NT2/D1 (cell line): ENCODE measurements at regions not wholly inside any gene's neighbourhood (a gene's known extent, or its start where the extent isn't known, plus 50 kb on each side); places are given as distances from the start of the nearest gene placed in this dataset.
A peak's percentile ranks its signal among the peaks of the same experiment; 100 is the strongest.

ENCODE experiments used
- DNase-seq: peaks from one replicate; pipeline ENCODE4 v3.0.0-alpha.2; 2011; ENCODE audit warnings: low read depth, low spot score
- H3K27me3 ChIP-seq: 2 replicates; pipeline ENCODE4 v1.6.0; 2011; ENCODE audit warnings: mild to moderate bottlenecking; ENCODE audit not compliant: insufficient read length, insufficient read depth
- H3K36me3 ChIP-seq: 2 replicates; pipeline ENCODE4 v1.6.1; 2011; ENCODE audit warnings: mild to moderate bottlenecking, low read length, mixed read lengths; ENCODE audit not compliant: insufficient read depth, insufficient read length
- H3K4me1 ChIP-seq: 2 replicates; pipeline ENCODE4 v1.5.1; 2011; ENCODE audit not compliant: insufficient read depth, insufficient read length
- H3K4me3 ChIP-seq: 2 replicates; pipeline ENCODE4 v1.5.1; 2011; ENCODE audit warnings: low read depth; ENCODE audit not compliant: insufficient read length
- H3K9ac ChIP-seq: 2 replicates; pipeline ENCODE4 v1.6.0; 2011; ENCODE audit warnings: low read depth; ENCODE audit not compliant: insufficient read length
- H3K9me3 ChIP-seq: 2 replicates; pipeline ENCODE4 v1.5.1; 2011; ENCODE audit warnings: mild to moderate bottlenecking, low read length; ENCODE audit not compliant: insufficient read depth
- SUZ12 ChIP-seq: IDR thresholded peaks from 2 replicates; pipeline ENCODE4 v1.6.1; 2011; ENCODE audit not compliant: insufficient read length, insufficient read depth; ENCODE audit errors: extremely low read depth
- YY1 ChIP-seq: IDR thresholded peaks from 2 replicates; pipeline ENCODE4 v1.6.1; 2011; ENCODE audit not compliant: insufficient read length, insufficient read depth
- ZNF274 ChIP-seq: IDR thresholded peaks from 2 replicates; pipeline ENCODE4 v1.6.1; 2011; ENCODE audit warnings: mild to moderate bottlenecking, low read depth, low read length

- Histone ChIP-seq H3K36me3 (no peaks in the 10 kb centered on the region), H3K27me3 (no peaks in the 10 kb centered on the region), H3K4me1 (no peaks in the 10 kb centered on the region), H3K4me3 (no peak overlapping the region), H3K9me3 (no peaks in the 10 kb centered on the region), H3K9ac (no peak overlapping the region)
- TF ChIP-seq SUZ12 (no peak), YY1 (no peak), ZNF274 (no peak)
- peak; percentile 77 for DNase-seq
These were observed 316.2 kb upstream of the CLINT1 start for GRCh38 chr5:158174918-158175851.

GRCh38 chr5:158174026-158174425, 315.1 kb upstream of the CLINT1 start:
- Histone ChIP-seq H3K9me3 (no peaks in the 10 kb centered on the region), H3K27me3 (no peaks in the 10 kb centered on the region), H3K9ac (no peak overlapping the region), H3K4me3 (no peak overlapping the region), H3K4me1 (no peaks in the 10 kb centered on the region), H3K36me3 (no peaks in the 10 kb centered on the region)
- no peak for DNase-seq
- TF ChIP-seq YY1 = no peak
- TF ChIP-seq SUZ12 = no peak
- TF ChIP-seq ZNF274 = no peak

- no peak overlapping the region for H3K9ac ChIP-seq
- no peaks in the 10 kb centered on the region for H3K27me3 ChIP-seq
- TF ChIP-seq SUZ12 (no peak), ZNF274 (no peak), YY1 (no peak)
- no peak overlapping the region for H3K4me3 ChIP-seq
- no peaks in the 10 kb centered on the region for H3K4me1 ChIP-seq
- no peaks in the 10 kb centered on the region for H3K36me3 ChIP-seq
- no peak for DNase-seq
- H3K9me3 ChIP-seq = no peaks in the 10 kb centered on the region
These were observed 313.1 kb upstream of the CLINT1 start for GRCh38 chr5:158172005-158172404.

GRCh38 chr5:158170534-158170933, 311.6 kb upstream of the CLINT1 start:
- TF ChIP-seq ZNF274 = no peak
- TF ChIP-seq YY1 = no peak
- no peak for TF ChIP-seq SUZ12
- no peaks in the 10 kb centered on the region for H3K36me3 ChIP-seq
- no peak overlapping the region for H3K9ac ChIP-seq
- no peak for DNase-seq
- H3K27me3 ChIP-seq = no peaks in the 10 kb centered on the region
- no peak overlapping the region for H3K4me3 ChIP-seq
- H3K4me1 ChIP-seq = no peaks in the 10 kb centered on the region
- H3K9me3 ChIP-seq = no peaks in the 10 kb centered on the region

- no peaks in the 10 kb centered on the region for H3K27me3 ChIP-seq
- H3K9me3 ChIP-seq = no peaks in the 10 kb centered on the region
- TF ChIP-seq YY1 = no peak
- no peak for TF ChIP-seq SUZ12
- no peak for TF ChIP-seq ZNF274
- no peak overlapping the region for H3K4me3 ChIP-seq
- H3K4me1 ChIP-seq = no peaks in the 10 kb centered on the region
- no peak for DNase-seq
- no peaks in the 10 kb centered on the region for H3K36me3 ChIP-seq
- H3K9ac ChIP-seq = no peak overlapping the region
These were observed 311.1 kb upstream of the CLINT1 start for GRCh38 chr5:158170060-158170459.

GRCh38 chr5:158166424-158166823, 307.5 kb upstream of the CLINT1 start:
- no peaks in the 10 kb centered on the region for H3K4me1 ChIP-seq
- no peaks in the 10 kb centered on the region for H3K36me3 ChIP-seq
- no peak overlapping the region for H3K9ac ChIP-seq
- H3K9me3 ChIP-seq = no peaks in the 10 kb centered on the region
- H3K4me3 ChIP-seq = no peak overlapping the region
- DNase-seq = no peak
- H3K27me3 ChIP-seq = no peaks in the 10 kb centered on the region
- TF ChIP-seq ZNF274 (no peak), YY1 (no peak), SUZ12 (no peak)

GRCh38 chr5:158165647-158166046, 306.7 kb upstream of the CLINT1 start:
- Histone ChIP-seq H3K9ac (no peak overlapping the region), H3K4me3 (no peak overlapping the region), H3K27me3 (no peaks in the 10 kb centered on the region), H3K4me1 (no peaks in the 10 kb centered on the region), H3K36me3 (no peaks in the 10 kb centered on the region), H3K9me3 (no peaks in the 10 kb centered on the region)
- TF ChIP-seq ZNF274 = no peak
- TF ChIP-seq YY1 = no peak
- TF ChIP-seq SUZ12 = no peak
- DNase-seq = no peak
